ENCODE measurements at regions not wholly inside any gene's neighbourhood (a gene's known extent, or its start where the extent isn't known, plus 50 kb on each side); places are given as distances from the start of the nearest gene placed in this dataset.

DNA sequence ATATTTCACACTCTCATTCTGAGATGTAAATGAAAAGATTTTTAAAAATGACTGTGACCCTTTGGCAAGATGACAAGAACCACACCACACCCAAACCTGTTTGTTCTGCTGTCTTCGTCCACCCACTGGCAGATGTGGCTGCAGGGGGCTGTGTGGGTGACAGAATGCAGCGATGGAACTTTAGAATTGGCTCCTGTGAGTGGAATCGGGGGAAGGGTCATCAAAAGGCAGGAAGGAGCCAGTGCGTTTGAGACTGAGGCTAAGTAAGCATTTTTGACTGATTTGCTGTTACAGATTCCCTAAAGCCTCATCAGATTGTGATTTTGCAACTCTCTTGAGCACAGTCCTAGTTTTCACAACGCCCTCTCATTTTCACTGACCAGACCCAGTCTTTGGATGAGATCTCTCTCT, 111.2 kb upstream of the ADGRL2 start:
- Histone ChIP-seq H3K27me3 (ENCODE audit: control insufficient read depth in 1 of 2, insufficient read depth in 2 of 2, low read length in 2 of 2) (no peaks in the 10 kb centered on the region), H3K9ac (ENCODE audit: insufficient read depth, low read depth, low read length) (no peak overlapping the region), H3K9me3 (ENCODE audit: low read length) (peaks cover 14% of the 10 kb centered on the region; the same call in 1 of the 2 replicates), H3K79me2 (ENCODE audit: insufficient read depth, low read length) (no peaks in the 10 kb centered on the region), H3K4me3 (replicated peaks in 1 of 3; ENCODE audit: insufficient read depth in 1 of 3, low read depth in 2 of 3, low read length in 3 of 3) (no peak overlapping the region), H3K4me1 (ENCODE audit: insufficient read depth, low read length) (no peaks in the 10 kb centered on the region), H2AFZ (ENCODE audit: low read length) (no peak overlapping the region), H3K27ac (ENCODE audit: extremely low read length, insufficient read depth, low read length) (no peak overlapping the region), H3K4me2 (ENCODE audit: low read depth, low read length) (no peak overlapping the region), H4K20me1 (ENCODE audit: insufficient read depth, low read length) (no peaks in the 10 kb centered on the region), H3K36me3 (replicated peaks in 1 of 2; ENCODE audit: control insufficient read depth in 1 of 2, insufficient read depth in 2 of 2, low read length in 2 of 2) (no peaks in the 10 kb centered on the region)
- 0% methylated on average over 5 of the region's 5 CpGs for WGBS (ENCODE audit: low lambda C conversion rate)
- FAIRE-seq (no peak), ATAC-seq (no peak), DNase-seq (ENCODE audit: low spot score) (no peak)
- ChIA-PET POLR2A (no interaction called here), CTCF (ENCODE audit: low intra/inter-chr PET ratio, low total read pairs) (no interaction called here)
- in situ Hi-C loops (cut with HindIII; ENCODE audit: extremely low pct_ligation_motif_present, low pct_unique_long_range_greater_than_20kb) (no loop called here), intact Hi-C loops (cut with micrococcal nuclease; ENCODE audit: unreplicated experiment) (no loop called here)
- no TSS peak for BruUV-seq (replicated peaks)
- no peak for TF ChIP-seq NFRKB (IDR thresholded peaks at IDR 0.05)
- TF ChIP-seq FOSL1 (CRISPR knock-in tag; IDR thresholded peaks at IDR 0.05; ENCODE audit: borderline replicate concordance) = no peak
- no peak for TF ChIP-seq MLLT10 (CRISPR knock-in tag; IDR thresholded peaks at IDR 0.05)
- no peak for TF ChIP-seq ZNF614 (CRISPR knock-in tag; IDR thresholded peaks at IDR 0.05; ENCODE audit: borderline replicate concordance)
- TF ChIP-seq SP140L (CRISPR knock-in tag; IDR thresholded peaks at IDR 0.05; ENCODE audit: borderline replicate concordance) = no peak
- TF ChIP-seq, protein P1, sequence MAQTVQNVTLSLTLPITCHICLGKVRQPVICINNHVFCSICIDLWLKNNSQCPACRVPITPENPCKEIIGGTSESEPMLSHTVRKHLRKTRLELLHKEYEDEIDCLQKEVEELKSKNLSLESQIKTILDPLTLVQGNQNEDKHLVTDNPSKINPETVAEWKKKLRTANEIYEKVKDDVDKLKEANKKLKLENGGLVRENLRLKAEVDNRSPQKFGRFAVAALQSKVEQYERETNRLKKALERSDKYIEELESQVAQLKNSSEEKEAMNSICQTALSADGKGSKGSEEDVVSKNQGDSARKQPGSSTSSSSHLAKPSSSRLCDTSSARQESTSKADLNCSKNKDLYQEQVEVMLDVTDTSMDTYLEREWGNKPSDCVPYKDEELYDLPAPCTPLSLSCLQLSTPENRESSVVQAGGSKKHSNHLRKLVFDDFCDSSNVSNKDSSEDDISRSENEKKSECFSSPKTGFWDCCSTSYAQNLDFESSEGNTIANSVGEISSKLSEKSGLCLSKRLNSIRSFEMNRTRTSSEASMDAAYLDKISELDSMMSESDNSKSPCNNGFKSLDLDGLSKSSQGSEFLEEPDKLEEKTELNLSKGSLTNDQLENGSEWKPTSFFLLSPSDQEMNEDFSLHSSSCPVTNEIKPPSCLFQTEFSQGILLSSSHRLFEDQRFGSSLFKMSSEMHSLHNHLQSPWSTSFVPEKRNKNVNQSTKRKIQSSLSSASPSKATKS (CRISPR knock-in tag; IDR thresholded peaks at IDR 0.05) = no peak
- TF ChIP-seq CEBPZ (IDR thresholded peaks at IDR 0.05; ENCODE audit: low read length) = no peak
- TF ChIP-seq PITX1 (CRISPR knock-in tag; IDR thresholded peaks at IDR 0.05) = no peak
- TF ChIP-seq ZNF468 (CRISPR knock-in tag; IDR thresholded peaks at IDR 0.05) = no peak
- TF ChIP-seq ZNF878 (CRISPR knock-in tag; IDR thresholded peaks at IDR 0.05) = no peak
- no peak for TF ChIP-seq NFE2 (CRISPR knock-in tag; IDR thresholded peaks at IDR 0.05)
- no peak for TF ChIP-seq KDM3A (CRISPR knock-in tag; IDR thresholded peaks at IDR 0.05; ENCODE audit: low read depth)
- TF ChIP-seq GPN1 (CRISPR knock-in tag; IDR thresholded peaks at IDR 0.05; ENCODE audit: borderline replicate concordance) = no peak
- no peak for TF ChIP-seq CBFB (CRISPR knock-in tag; IDR thresholded peaks at IDR 0.05)
- TF ChIP-seq ZNF280B (CRISPR knock-in tag; IDR thresholded peaks at IDR 0.05; ENCODE audit: borderline replicate concordance) = no peak
- TF ChIP-seq PAF1 (CRISPR knock-in tag; IDR thresholded peaks at IDR 0.05) = no peak
- TF ChIP-seq ZNF768 (CRISPR knock-in tag; IDR thresholded peaks at IDR 0.05) = no peak
- TF ChIP-seq, protein P2, sequence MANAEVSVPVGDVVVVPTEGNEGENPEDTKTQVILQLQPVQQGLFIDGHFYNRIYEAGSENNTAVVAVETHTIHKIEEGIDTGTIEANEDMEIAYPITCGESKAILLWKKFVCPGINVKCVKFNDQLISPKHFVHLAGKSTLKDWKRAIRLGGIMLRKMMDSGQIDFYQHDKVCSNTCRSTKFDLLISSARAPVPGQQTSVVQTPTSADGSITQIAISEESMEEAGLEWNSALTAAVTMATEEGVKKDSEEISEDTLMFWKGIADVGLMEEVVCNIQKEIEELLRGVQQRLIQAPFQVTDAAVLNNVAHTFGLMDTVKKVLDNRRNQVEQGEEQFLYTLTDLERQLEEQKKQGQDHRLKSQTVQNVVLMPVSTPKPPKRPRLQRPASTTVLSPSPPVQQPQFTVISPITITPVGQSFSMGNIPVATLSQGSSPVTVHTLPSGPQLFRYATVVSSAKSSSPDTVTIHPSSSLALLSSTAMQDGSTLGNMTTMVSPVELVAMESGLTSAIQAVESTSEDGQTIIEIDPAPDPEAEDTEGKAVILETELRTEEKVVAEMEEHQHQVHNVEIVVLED (CRISPR knock-in tag; IDR thresholded peaks at IDR 0.05; ENCODE audit: borderline replicate concordance) = no peak
- TF ChIP-seq ZNF33B (CRISPR knock-in tag; IDR thresholded peaks at IDR 0.05) = no peak

Data from HepG2 (cell line).